ENCODE measurements at regions not wholly inside any gene's neighbourhood (a gene's known extent, or its start where the extent isn't known, plus 50 kb on each side); places are given as distances from the start of the nearest gene placed in this dataset.

DNA sequence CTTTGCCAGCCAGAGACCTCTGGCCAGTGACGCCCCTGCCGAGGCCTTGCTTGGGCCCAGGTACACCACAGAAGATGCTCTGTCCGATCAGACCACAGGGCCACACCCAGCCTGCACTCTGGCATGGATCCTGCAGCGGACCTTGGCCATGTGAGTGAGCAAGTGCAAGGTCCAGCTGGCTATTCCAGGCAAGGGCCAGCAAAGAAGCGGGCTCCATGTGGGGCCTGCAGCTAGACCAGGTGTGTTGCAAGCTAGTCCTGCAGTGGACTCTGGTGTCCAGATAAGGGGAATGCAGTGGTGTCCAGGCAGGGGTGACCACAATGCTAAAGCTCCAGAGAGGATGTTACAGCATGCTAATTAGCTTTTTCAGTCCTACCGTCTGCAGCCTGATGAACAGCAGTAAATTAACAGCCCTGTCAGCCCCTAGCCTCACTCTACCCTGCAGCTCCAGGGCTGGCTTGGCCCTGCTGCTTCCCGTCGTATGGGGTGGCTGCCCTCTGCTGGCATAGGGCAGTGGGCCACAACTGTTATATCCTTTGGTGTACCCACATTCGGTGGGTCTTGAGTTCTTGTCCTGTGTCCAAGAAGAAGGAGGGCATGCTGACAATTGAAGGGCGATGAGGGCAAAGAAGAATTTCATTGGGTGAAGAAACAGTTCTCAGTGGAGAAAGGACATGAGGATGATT, 284.5 kb upstream of the POU5F2 start:
- Mint-ChIP-seq H3K36me3 (ENCODE audit: low read depth) (peaks cover 15% of the 10 kb centered on the region), H3K27me3 (ENCODE audit: insufficient read depth, low read depth, poor library complexity) (no peaks in the 10 kb centered on the region), H3K4me1 (peaks cover 17% of the 10 kb centered on the region), H3K4me3 (no peak overlapping the region), H3K27ac (no peak overlapping the region), H3K9me3 (peaks cover 4% of the 10 kb centered on the region; the same call in 2 of the 3 replicates)
- Histone ChIP-seq H3K4me1 (ENCODE audit: insufficient read depth) (no peaks in the 10 kb centered on the region), H3K27ac (ENCODE audit: low read depth) (no peak overlapping the region), H3K36me3 (ENCODE audit: insufficient read depth) (no peaks in the 10 kb centered on the region), H3K9me2 (ENCODE audit: insufficient read depth) (peaks cover 13% of the 10 kb centered on the region; the same call in 1 of the 2 replicates), H3K4me3 (no peak overlapping the region), H3K79me2 (replicated peaks; ENCODE audit: insufficient read depth) (no peaks in the 10 kb centered on the region), H2AFZ (no peak overlapping the region), H4K20me1 (replicated peaks; ENCODE audit: insufficient read depth) (no peaks in the 10 kb centered on the region), H3K27me3 (ENCODE audit: insufficient read depth) (no peaks in the 10 kb centered on the region), H3K4me2 (no peak overlapping the region), H3F3A (replicated peaks; ENCODE audit: low read depth) (no peaks in the 10 kb centered on the region)
- DNase-seq (ENCODE audit: low spot score) (peak; percentile 29), ATAC-seq (peak; percentile 71)
- no peak for TF ChIP-seq CREB1 (CRISPR knock-in tag; IDR thresholded peaks at IDR 0.05; ENCODE audit: low read depth)
- TF ChIP-seq, protein P1, sequence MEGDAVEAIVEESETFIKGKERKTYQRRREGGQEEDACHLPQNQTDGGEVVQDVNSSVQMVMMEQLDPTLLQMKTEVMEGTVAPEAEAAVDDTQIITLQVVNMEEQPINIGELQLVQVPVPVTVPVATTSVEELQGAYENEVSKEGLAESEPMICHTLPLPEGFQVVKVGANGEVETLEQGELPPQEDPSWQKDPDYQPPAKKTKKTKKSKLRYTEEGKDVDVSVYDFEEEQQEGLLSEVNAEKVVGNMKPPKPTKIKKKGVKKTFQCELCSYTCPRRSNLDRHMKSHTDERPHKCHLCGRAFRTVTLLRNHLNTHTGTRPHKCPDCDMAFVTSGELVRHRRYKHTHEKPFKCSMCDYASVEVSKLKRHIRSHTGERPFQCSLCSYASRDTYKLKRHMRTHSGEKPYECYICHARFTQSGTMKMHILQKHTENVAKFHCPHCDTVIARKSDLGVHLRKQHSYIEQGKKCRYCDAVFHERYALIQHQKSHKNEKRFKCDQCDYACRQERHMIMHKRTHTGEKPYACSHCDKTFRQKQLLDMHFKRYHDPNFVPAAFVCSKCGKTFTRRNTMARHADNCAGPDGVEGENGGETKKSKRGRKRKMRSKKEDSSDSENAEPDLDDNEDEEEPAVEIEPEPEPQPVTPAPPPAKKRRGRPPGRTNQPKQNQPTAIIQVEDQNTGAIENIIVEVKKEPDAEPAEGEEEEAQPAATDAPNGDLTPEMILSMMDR (conservative IDR thresholded peaks at IDR 0.05; ENCODE audit: low read depth in 2 of 2), result peak; percentile 47 to 67
- TF ChIP-seq EZH2phosphoT487 (IDR thresholded peaks at IDR 0.05; ENCODE audit: unreplicated experiment), result no peak
- TF ChIP-seq, protein P2, sequence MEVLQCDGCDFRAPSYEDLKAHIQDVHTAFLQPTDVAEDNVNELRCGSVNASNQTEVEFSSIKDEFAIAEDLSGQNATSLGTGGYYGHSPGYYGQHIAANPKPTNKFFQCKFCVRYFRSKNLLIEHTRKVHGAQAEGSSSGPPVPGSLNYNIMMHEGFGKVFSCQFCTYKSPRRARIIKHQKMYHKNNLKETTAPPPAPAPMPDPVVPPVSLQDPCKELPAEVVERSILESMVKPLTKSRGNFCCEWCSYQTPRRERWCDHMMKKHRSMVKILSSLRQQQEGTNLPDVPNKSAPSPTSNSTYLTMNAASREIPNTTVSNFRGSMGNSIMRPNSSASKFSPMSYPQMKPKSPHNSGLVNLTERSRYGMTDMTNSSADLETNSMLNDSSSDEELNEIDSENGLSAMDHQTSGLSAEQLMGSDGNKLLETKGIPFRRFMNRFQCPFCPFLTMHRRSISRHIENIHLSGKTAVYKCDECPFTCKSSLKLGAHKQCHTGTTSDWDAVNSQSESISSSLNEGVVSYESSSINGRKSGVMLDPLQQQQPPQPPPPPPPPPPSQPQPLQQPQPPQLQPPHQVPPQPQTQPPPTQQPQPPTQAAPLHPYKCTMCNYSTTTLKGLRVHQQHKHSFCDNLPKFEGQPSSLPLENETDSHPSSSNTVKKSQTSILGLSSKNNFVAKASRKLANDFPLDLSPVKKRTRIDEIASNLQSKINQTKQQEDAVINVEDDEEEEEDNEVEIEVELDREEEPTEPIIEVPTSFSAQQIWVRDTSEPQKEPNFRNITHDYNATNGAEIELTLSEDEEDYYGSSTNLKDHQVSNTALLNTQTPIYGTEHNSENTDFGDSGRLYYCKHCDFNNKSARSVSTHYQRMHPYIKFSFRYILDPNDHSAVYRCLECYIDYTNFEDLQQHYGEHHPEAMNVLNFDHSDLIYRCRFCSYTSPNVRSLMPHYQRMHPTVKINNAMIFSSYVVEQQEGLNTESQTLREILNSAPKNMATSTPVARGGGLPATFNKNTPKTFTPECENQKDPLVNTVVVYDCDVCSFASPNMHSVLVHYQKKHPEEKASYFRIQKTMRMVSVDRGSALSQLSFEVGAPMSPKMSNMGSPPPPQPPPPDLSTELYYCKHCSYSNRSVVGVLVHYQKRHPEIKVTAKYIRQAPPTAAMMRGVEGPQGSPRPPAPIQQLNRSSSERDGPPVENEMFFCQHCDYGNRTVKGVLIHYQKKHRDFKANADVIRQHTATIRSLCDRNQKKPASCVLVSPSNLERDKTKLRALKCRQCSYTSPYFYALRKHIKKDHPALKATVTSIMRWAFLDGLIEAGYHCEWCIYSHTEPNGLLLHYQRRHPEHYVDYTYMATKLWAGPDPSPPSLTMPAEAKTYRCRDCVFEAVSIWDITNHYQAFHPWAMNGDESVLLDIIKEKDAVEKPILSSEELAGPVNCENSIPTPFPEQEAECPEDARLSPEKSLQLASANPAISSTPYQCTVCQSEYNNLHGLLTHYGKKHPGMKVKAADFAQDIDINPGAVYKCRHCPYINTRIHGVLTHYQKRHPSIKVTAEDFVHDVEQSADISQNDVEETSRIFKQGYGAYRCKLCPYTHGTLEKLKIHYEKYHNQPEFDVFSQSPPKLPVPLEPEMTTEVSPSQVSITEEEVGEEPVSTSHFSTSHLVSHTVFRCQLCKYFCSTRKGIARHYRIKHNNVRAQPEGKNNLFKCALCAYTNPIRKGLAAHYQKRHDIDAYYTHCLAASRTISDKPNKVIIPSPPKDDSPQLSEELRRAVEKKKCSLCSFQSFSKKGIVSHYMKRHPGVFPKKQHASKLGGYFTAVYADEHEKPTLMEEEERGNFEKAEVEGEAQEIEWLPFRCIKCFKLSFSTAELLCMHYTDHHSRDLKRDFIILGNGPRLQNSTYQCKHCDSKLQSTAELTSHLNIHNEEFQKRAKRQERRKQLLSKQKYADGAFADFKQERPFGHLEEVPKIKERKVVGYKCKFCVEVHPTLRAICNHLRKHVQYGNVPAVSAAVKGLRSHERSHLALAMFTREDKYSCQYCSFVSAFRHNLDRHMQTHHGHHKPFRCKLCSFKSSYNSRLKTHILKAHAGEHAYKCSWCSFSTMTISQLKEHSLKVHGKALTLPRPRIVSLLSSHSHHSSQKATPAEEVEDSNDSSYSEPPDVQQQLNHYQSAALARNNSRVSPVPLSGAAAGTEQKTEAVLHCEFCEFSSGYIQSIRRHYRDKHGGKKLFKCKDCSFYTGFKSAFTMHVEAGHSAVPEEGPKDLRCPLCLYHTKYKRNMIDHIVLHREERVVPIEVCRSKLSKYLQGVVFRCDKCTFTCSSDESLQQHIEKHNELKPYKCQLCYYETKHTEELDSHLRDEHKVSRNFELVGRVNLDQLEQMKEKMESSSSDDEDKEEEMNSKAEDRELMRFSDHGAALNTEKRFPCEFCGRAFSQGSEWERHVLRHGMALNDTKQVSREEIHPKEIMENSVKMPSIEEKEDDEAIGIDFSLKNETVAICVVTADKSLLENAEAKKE (CRISPR knock-in tag; IDR thresholded peaks at IDR 0.05), result no peak
- TF ChIP-seq ZNF331 (CRISPR knock-in tag; IDR thresholded peaks at IDR 0.05; ENCODE audit: low read depth), result no peak
- no peak for TF ChIP-seq STAT1 (IDR thresholded peaks at IDR 0.05; ENCODE audit: unreplicated experiment)
- TF ChIP-seq, protein P3, sequence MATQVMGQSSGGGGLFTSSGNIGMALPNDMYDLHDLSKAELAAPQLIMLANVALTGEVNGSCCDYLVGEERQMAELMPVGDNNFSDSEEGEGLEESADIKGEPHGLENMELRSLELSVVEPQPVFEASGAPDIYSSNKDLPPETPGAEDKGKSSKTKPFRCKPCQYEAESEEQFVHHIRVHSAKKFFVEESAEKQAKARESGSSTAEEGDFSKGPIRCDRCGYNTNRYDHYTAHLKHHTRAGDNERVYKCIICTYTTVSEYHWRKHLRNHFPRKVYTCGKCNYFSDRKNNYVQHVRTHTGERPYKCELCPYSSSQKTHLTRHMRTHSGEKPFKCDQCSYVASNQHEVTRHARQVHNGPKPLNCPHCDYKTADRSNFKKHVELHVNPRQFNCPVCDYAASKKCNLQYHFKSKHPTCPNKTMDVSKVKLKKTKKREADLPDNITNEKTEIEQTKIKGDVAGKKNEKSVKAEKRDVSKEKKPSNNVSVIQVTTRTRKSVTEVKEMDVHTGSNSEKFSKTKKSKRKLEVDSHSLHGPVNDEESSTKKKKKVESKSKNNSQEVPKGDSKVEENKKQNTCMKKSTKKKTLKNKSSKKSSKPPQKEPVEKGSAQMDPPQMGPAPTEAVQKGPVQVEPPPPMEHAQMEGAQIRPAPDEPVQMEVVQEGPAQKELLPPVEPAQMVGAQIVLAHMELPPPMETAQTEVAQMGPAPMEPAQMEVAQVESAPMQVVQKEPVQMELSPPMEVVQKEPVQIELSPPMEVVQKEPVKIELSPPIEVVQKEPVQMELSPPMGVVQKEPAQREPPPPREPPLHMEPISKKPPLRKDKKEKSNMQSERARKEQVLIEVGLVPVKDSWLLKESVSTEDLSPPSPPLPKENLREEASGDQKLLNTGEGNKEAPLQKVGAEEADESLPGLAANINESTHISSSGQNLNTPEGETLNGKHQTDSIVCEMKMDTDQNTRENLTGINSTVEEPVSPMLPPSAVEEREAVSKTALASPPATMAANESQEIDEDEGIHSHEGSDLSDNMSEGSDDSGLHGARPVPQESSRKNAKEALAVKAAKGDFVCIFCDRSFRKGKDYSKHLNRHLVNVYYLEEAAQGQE (IDR thresholded peaks at IDR 0.05; ENCODE audit: unreplicated experiment), result no peak
- TF ChIP-seq JUNB (IDR thresholded peaks at IDR 0.05; ENCODE audit: unreplicated experiment), result no peak
